ENCODE measurements at regions not wholly inside any gene's neighbourhood (a gene's known extent, or its start where the extent isn't known, plus 50 kb on each side); places are given as distances from the start of the nearest gene placed in this dataset.

GRCh38 chr17:68695659-68696058 is 94.5 kb upstream of the FAM20A start:
- ChIA-PET CTCF (no interaction called here), POLR2A (no interaction called here)
- Histone ChIP-seq H3K4me3 (ENCODE audit: low read depth in 2 of 2, low read length in 2 of 2) (no peak overlapping the region), H3K9me3 (ENCODE audit: control insufficient read depth, insufficient read depth, low read depth, low read length) (no peaks in the 10 kb centered on the region), H3K4me1 (ENCODE audit: control insufficient read depth, insufficient read depth, low read length) (no peaks in the 10 kb centered on the region), H3K36me3 (ENCODE audit: control insufficient read depth, insufficient read depth, low read length) (no peaks in the 10 kb centered on the region), H3K27me3 (ENCODE audit: control insufficient read depth, insufficient read depth, low read length) (no peaks in the 10 kb centered on the region), H3K27ac (ENCODE audit: low read length) (no peak overlapping the region)
- in situ Hi-C loops (cut with HindIII; ENCODE audit: low pct_unique_long_range_greater_than_20kb, low sequenced_read_pairs), result no loop called here
- ATAC-seq (no peak), DNase-seq (ENCODE audit: low read depth, low spot score) (no peak)
- TF ChIP-seq POLR2AphosphoS5 (IDR thresholded peaks at IDR 0.05; ENCODE audit: low read depth, low read length), result no peak
- TF ChIP-seq TCF7L2 (IDR thresholded peaks at IDR 0.05; ENCODE audit: low read depth, low read length), result no peak
- no peak for TF ChIP-seq CTCF (IDR thresholded peaks at IDR 0.05)
- no peak for TF ChIP-seq SIN3A (IDR thresholded peaks at IDR 0.05; ENCODE audit: borderline replicate concordance, insufficient read depth, low read depth, low read length)
- no peak for TF ChIP-seq REST (IDR thresholded peaks at IDR 0.05; ENCODE audit: insufficient read depth in 1 of 2, low read depth in 2 of 2, low read length in 1 of 2)
- intact Hi-C loops (cut with micrococcal nuclease; ENCODE audit: unreplicated experiment), result no loop called here
- BruUV-seq (replicated peaks), result no TSS peak

GRCh38 chr17:68694791-68695485 is 93.8 kb upstream of the FAM20A start:
- CTCF ChIA-PET, result no interaction called here
- POLR2A ChIA-PET, result no interaction called here
- TF ChIP-seq CTCF (IDR thresholded peaks at IDR 0.05) (no peak), REST (IDR thresholded peaks at IDR 0.05; ENCODE audit: insufficient read depth in 1 of 2, low read depth in 2 of 2, low read length in 1 of 2) (no peak), TCF7L2 (IDR thresholded peaks at IDR 0.05; ENCODE audit: low read depth, low read length) (no peak), SIN3A (IDR thresholded peaks at IDR 0.05; ENCODE audit: borderline replicate concordance, insufficient read depth, low read depth, low read length) (no peak), POLR2AphosphoS5 (IDR thresholded peaks at IDR 0.05; ENCODE audit: low read depth, low read length) (no peak)
- in situ Hi-C loops (cut with HindIII; ENCODE audit: low pct_unique_long_range_greater_than_20kb, low sequenced_read_pairs) (no loop called here), intact Hi-C loops (cut with micrococcal nuclease; ENCODE audit: unreplicated experiment) (no loop called here)
- Histone ChIP-seq H3K27me3 (ENCODE audit: control insufficient read depth, insufficient read depth, low read length) (no peaks in the 10 kb centered on the region), H3K36me3 (ENCODE audit: control insufficient read depth, insufficient read depth, low read length) (no peaks in the 10 kb centered on the region), H3K27ac (ENCODE audit: low read length) (no peak overlapping the region), H3K9me3 (ENCODE audit: control insufficient read depth, insufficient read depth, low read depth, low read length) (no peaks in the 10 kb centered on the region), H3K4me1 (ENCODE audit: control insufficient read depth, insufficient read depth, low read length) (no peaks in the 10 kb centered on the region), H3K4me3 (ENCODE audit: low read depth in 2 of 2, low read length in 2 of 2) (no peak overlapping the region)
- ATAC-seq, result no peak
- BruUV-seq (replicated peaks), result no TSS peak
- no peak for DNase-seq (ENCODE audit: low read depth, low spot score)
